ENCODE measurements at regions not wholly inside any gene's neighbourhood (a gene's known extent, or its start where the extent isn't known, plus 50 kb on each side); places are given as distances from the start of the nearest gene placed in this dataset.

DNA sequence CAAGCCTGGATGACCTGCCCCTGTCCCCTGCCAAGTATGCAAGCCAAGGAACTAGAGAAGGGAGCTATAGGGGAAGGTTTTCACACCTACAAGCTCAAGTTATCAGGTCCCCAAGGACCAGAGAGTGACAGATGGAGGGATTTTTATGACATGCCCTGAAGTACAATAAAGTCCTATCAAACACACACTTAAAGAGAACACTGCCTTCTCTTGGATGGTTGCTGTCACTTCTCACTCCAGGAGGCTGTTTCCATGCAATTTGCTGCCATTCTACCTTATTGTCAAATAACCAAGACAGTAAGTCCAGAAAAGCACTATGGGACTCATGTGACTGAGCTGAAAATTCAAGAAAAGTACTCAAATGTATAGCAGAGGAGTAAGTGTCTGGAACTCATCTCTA lies 76.6 kb upstream of the DDX18 start:
- DNase-seq, result peak; percentile 17

- DNase-seq, result no peak
Observed at GRCh38 chr2:117738991-117739839, 75.3 kb upstream of the DDX18 start.

- peak; percentile 1 for DNase-seq
Observed at GRCh38 chr2:117745537-117745936, 69.0 kb upstream of the DDX18 start.

GRCh38 chr2:117755768-117756167 lies 58.7 kb upstream of the DDX18 start:
- no peak for DNase-seq

DNA sequence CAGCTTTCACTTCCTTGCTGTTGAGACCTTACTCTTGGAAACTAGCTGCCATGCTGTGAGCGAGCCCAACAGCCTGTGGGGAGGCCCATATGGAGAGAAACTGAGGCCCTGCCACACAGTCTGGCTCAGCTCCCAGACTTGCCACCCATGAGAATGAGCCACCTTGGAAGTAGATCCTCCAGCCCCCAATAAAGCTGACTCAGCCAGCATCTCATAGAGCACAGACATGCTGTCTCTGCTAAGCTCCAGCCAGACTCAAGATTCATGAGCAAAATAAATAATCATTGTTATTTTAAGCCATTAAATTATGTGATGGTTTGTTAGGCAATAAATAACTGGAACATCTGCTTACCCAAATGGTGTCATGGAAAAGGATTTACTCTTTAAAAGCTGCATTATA lies 53.6 kb upstream of the DDX18 start:
- no peak for DNase-seq

GRCh38 chr2:117762454-117762853 lies 52.0 kb upstream of the DDX18 start:
- DNase-seq, result no peak

DNA sequence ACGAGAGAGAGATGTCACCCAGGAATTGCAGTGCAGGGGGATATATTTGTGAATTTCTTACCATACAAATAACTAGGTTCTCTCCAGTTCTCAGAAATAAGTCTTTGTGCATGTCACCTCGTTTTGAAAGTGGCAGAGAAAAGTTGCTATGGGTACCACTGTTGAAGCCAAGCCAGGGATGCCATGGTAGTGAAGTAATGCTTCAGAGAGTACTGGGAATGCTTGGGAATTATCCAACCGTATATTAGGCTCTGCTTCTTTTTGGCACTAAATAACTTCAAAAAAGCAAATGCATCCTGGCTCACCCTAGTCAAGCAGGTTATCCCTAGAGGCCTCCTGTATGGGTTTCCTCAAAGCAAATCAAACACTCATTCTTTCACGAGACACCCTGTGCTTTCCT lies 50.7 kb upstream of the DDX18 start:
- peak; percentile 10 for DNase-seq

All from eye (tissue), 1 donor.